Activated CD8-positive, alpha-beta memory T cell treated with anti-CD3 and anti-CD28 coated beads for 1 hour (primary cell): ENCODE measurements at regions not wholly inside any gene's neighbourhood (a gene's known extent, or its start where the extent isn't known, plus 50 kb on each side); places are given as distances from the start of the nearest gene placed in this dataset.

Experiments
- DNase-seq, 2 donors: peaks; one replicate each; pipeline ENCODE4 v3.0.0-alpha.2; 2020; ENCODE audit warnings: low read depth in 1 of 2; ENCODE audit errors: extremely low read depth in 1 of 2

DNA sequence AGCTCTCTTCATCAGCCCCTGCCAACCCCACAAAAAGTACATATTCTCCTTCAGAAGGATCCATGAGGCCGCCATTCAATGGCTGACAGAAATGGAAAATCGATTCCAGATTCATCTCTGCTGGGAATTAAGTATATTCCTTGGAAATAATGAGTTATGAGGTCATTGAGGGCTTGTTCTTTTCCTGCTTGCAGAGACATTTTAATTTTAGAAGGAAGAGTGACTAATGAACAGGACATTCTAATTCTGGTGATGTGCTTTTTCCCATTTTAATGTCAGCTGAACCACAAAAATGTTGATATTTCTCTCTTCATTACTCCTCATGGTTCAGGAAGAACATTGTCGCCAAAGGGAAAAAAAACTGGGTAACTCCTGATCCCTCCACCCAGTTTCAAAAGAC lies 314.0 kb downstream of the PIK3R1 start:
- DNase-seq, result no peak

- no peak for DNase-seq
Observed at GRCh38 chr5:68531970-68532369, 316.4 kb downstream of the PIK3R1 start.

- DNase-seq, result no peak
Observed at GRCh38 chr5:68533051-68533450, 317.5 kb downstream of the PIK3R1 start.

DNA sequence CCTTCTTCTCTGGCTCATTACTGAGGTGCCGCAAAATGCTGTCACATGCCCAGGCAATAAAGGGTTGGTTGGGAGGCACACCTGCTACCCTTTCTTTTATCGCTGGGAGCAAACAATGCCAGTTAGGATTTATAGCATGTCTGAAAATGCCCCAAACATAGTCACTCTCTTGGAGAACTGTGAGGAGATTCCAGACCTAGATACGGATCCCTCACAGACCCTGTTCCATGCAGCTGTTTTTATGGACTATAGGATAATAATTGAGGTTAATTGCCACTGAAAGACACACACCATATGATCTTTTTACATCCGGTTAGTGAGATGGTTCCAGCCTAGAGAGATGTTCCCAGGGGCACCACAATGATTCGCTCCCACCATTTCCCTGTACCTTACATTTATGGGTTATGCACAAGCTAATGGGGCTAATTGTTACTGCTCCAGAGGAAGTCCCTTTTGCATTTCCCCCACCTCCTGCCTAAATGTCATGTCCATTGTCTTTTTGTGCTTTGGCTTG lies 318.1 kb downstream of the PIK3R1 start:
- no peak for DNase-seq

DNA sequence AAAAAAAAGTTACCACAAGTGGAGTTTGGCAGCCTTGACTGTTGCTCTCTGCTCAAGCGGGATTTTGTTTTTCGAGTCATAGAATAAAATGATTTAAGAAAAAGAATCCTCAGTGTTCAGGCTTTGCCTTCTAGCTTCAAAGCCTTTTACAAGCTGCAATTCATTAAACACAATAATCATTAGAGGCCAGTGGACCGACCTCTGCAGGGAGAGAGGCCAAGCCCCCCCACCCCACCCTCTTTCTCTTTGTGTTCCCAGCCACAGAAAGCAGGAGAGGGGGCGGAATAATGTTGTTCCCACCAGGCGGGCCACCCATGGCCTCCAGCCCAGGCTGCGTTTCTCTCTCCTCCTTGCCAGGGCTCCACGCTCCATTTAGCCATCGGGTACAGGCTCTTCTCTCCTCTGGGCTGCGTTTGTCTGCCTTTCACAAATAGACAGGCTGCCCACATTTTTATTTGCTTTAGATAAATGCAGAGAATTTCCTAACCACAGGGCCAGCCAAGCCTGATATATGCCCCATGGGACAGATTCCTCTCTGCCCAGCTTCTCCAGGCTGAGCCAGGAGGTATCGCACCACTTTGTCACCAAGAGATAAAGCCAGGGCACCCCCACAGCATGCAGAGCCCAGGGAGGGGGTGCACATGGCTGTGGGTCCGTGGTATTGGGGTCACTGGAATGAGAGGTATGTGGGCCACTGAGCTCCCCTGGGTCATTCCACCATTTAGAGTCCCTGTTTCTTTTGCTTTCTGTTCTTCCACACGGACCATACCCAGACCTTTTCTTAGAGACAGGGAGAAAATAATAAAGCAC lies 318.8 kb downstream of the PIK3R1 start:
- DNase-seq, result no peak

- no peak for DNase-seq
Observed at GRCh38 chr5:68534956-68535520, 319.5 kb downstream of the PIK3R1 start.

DNA sequence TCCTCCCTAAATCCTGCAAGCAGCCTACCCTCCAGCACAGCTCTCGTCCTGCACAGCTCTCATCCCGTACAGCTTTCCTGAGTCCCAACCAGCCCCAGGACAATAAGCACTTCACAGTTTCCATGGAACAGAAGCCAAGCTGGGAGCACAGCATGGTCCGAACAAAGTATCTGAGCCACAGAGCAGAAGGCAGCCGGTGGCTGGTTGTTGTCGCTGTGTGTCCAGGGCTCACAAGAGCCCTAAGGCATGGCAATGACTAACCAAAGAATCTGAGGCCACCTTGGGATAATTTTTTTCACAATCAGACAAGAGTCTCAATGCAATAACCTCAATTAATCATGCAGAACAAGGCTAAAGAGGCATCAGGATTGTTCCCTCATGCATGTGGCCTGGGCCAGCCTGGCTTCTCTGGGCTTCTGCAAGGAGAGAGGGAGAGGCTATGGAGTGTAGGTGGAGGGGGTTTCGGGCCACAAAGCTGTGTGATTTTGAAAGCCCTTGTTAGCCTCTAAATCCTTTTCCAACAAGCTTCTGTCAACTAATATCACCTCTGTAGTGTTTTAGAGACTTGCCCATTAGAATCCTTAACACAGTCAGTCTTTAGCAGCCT lies 323.4 kb downstream of the PIK3R1 start:
- DNase-seq, result no peak

GRCh38 chr5:68540798-68541590 lies 325.4 kb downstream of the PIK3R1 start:
- no peak for DNase-seq

GRCh38 chr5:68542207-68542606 lies 326.7 kb downstream of the PIK3R1 start:
- no peak for DNase-seq

DNA sequence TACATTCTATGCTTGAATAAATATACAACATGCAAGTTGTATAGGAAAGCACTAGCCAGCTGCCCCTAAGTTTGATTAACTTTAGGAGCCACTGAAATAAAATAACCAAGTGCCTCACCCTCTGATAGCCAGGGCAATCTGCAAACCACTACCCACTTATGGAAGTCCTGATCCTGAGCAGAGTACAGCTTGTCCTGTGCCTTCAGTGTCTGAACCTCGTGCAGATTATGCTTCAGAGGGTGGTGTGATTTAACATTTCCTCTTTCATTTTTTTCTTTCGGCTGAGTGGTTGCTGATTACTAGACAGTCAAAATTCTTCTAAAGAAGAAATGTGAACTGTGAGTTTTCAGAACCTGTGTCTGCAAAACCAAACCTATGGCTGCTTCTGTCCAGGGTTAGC lies 327.7 kb downstream of the PIK3R1 start:
- DNase-seq, result no peak

DNA sequence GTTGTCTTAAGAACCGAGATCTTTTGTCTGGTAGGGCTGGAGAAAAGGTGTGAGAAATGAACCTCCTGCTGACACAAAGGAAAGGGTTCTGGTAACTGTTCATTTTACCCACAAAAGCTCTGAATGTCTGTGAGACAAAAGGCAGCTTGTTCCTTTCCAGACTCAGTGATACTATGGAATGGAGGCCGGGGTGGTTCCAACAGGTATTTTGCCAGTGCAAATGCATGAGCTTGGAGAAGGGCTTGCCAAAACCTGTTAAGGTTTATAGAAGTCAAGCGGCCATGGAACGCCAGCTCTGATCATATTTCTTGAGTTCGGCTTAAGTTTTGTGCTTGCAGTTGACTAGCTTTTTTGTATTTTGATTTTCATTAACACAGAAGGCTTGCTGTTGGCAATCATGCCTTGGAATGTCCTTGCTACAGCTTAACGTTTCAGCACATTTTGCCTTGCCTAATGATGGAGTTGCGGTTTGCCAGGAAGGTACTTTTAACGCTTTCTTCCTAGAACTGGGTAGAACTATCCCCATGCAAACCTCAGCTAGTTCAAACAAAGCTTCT lies 328.6 kb downstream of the PIK3R1 start:
- DNase-seq, result no peak

GRCh38 chr5:68544648-68545552 lies 329.3 kb downstream of the PIK3R1 start:
- DNase-seq, result no peak

GRCh38 chr5:68545636-68546295 lies 330.2 kb downstream of the PIK3R1 start:
- DNase-seq, result no peak

- DNase-seq, result no peak
Observed at GRCh38 chr5:68547056-68547455, 331.5 kb downstream of the PIK3R1 start.

- DNase-seq, result no peak
Observed at GRCh38 chr5:68547622-68548021, 332.1 kb downstream of the PIK3R1 start.

GRCh38 chr5:68548959-68549676 lies 333.6 kb downstream of the PIK3R1 start:
- no peak for DNase-seq

GRCh38 chr5:68550015-68550414 lies 334.5 kb downstream of the PIK3R1 start:
- DNase-seq, result no peak

GRCh38 chr5:68551436-68551835 lies 335.9 kb downstream of the PIK3R1 start:
- DNase-seq, result no peak
